HEK293 (cell line): ENCODE measurements at regions not wholly inside any gene's neighbourhood (a gene's known extent, or its start where the extent isn't known, plus 50 kb on each side); places are given as distances from the start of the nearest gene placed in this dataset.
A peak's percentile ranks its signal among the peaks of the same experiment; 100 is the strongest.
"Not testable (repeated sequence)": the region's sequence is repeated elsewhere in the genome, so short reads cannot be mapped to it uniquely, and the experiment has no call there.

Source experiments
- CTCF ChIA-PET: fragments of 350-600 bp; formaldehyde crosslinking; extraction: SDS; loops from one replicate; lab custom pipeline; 2021; ENCODE audit warnings: antibody characterized with exemption; lab: Yijun Ruan, JAX
- POLR2A ChIA-PET: fragments of 300-600 bp; formaldehyde crosslinking; extraction: SDS; loops from one replicate; lab custom pipeline; 2020; ENCODE audit warnings: antibody characterized with exemption, inconsistent platforms; lab: Yijun Ruan, JAX
- H3K27ac ChIP-seq: fragments of 200-500 bp; sonication (Bioruptor generic); 2 replicates; pipeline ENCODE4 v1.5.1; 2014; ENCODE audit warnings: low read depth, low read length, control low read depth, inconsistent platforms; ENCODE audit errors: extremely low read depth
- H3K36me3 ChIP-seq, 2 experiments: fragments of 200-500 bp in 1 of 2; sonication (Bioruptor generic) in 1 of 2; 1 replicate in 1 of 2; 2 replicates in 1 of 2; pipeline ENCODE4 v1.5.1; 2014 to 2017; ENCODE audit warnings: inconsistent platforms in 2 of 2, low read length in 2 of 2; ENCODE audit not compliant: control insufficient read depth in 2 of 2, insufficient read depth in 1 of 2
- H3K4me1 ChIP-seq: fragments of 200-500 bp; sonication (Bioruptor generic); 2 replicates; pipeline ENCODE4 v1.5.1; 2014; ENCODE audit warnings: mild to moderate bottlenecking, low read length, inconsistent platforms; ENCODE audit not compliant: control insufficient read depth, insufficient read depth
- H3K4me3 ChIP-seq: 2 replicates; pipeline ENCODE4 v1.5.1; 2011; ENCODE audit warnings: low read depth, mild to moderate bottlenecking, control low read depth, low read length, moderate library complexity
- H3K9me3 ChIP-seq: fragments of 200-500 bp; sonication (Bioruptor generic); 2 replicates; pipeline ENCODE4 v1.5.1; 2014; ENCODE audit warnings: low read depth, low read length, inconsistent platforms; ENCODE audit not compliant: control insufficient read depth, insufficient read depth
- MEIS1 ChIP-seq: sonication (generic); formaldehyde crosslinking; IDR thresholded peaks from 2 replicates; pipeline ENCODE4 v1.8.1; 2022; ENCODE audit warnings: missing genetic modification reagents, mild to moderate bottlenecking, borderline replicate concordance
- PBX3 ChIP-seq: sonication (generic); formaldehyde crosslinking; IDR thresholded peaks from 2 replicates; pipeline ENCODE4 v1.8.1; 2022; ENCODE audit warnings: mild to moderate bottlenecking, moderate library complexity, missing genetic modification reagents
- SP2 ChIP-seq: fragments of 450-650 bp; formaldehyde crosslinking; IDR thresholded peaks from 2 replicates; pipeline ENCODE4 v1.5.1; 2016; ENCODE audit warnings: missing biosample characterization, missing genetic modification characterization
- ZBTB17 ChIP-seq: fragments of 450-650 bp; formaldehyde crosslinking; IDR thresholded peaks from 2 replicates; pipeline ENCODE4 v1.5.1; 2016; ENCODE audit warnings: missing biosample characterization, missing genetic modification characterization
- ZBTB48 ChIP-seq: fragments of 450-650 bp; formaldehyde crosslinking; IDR thresholded peaks from 2 replicates; pipeline ENCODE4 v1.5.1; 2016; ENCODE audit warnings: missing biosample characterization, missing genetic modification characterization
- ZFHX2 ChIP-seq: fragments of 450-650 bp; formaldehyde crosslinking; conservative IDR thresholded peaks from 2 replicates; pipeline ENCODE4 v1.5.1; 2016; ENCODE audit warnings: missing biosample characterization, missing genetic modification characterization
- ZNF121 ChIP-seq: fragments of 450-650 bp; formaldehyde crosslinking; IDR thresholded peaks from 2 replicates; pipeline ENCODE4 v1.5.1; 2016; ENCODE audit warnings: missing biosample characterization, missing genetic modification characterization
- ZNF211 ChIP-seq: fragments of 450-650 bp; formaldehyde crosslinking; IDR thresholded peaks from 2 replicates; pipeline ENCODE4 v1.5.1; 2016; ENCODE audit warnings: low read depth, missing biosample characterization, missing genetic modification characterization
- ZNF239 ChIP-seq: fragments of 450-650 bp; formaldehyde crosslinking; IDR thresholded peaks from 2 replicates; pipeline ENCODE4 v1.5.1; 2016; ENCODE audit warnings: missing biosample characterization, missing genetic modification characterization
- ZNF341 ChIP-seq: fragments of 450-650 bp; formaldehyde crosslinking; IDR thresholded peaks from 2 replicates; pipeline ENCODE4; 2016; ENCODE audit warnings: low read depth, missing biosample characterization, missing genetic modification characterization
- ZNF529 ChIP-seq: fragments of 450-650 bp; formaldehyde crosslinking; IDR thresholded peaks from 2 replicates; pipeline ENCODE4 v1.5.1; 2017; ENCODE audit warnings: missing genetic modification characterization, missing biosample characterization; ENCODE audit not compliant: insufficient replicate concordance
- ZNF555 ChIP-seq: fragments of 450-650 bp; formaldehyde crosslinking; conservative IDR thresholded peaks from 2 replicates; pipeline ENCODE4 v1.5.1; 2017; ENCODE audit warnings: missing biosample characterization, mild to moderate bottlenecking, missing genetic modification characterization, inconsistent platforms
- ZNF664 ChIP-seq: fragments of 450-650 bp; formaldehyde crosslinking; IDR thresholded peaks from 2 replicates; pipeline ENCODE4 v1.5.1; 2016; ENCODE audit warnings: missing biosample characterization, missing genetic modification characterization
- ZNF792 ChIP-seq: fragments of 450-650 bp; formaldehyde crosslinking; IDR thresholded peaks from 2 replicates; pipeline ENCODE4 v1.5.1; 2016; ENCODE audit warnings: missing biosample characterization, missing genetic modification characterization
- TF ChIP-seq, protein P1 (sequence below): fragments of 450-650 bp; formaldehyde crosslinking; IDR thresholded peaks from 2 replicates; pipeline ENCODE4 v1.5.1; 2016; ENCODE audit warnings: missing biosample characterization, missing genetic modification characterization
- TF ChIP-seq, protein P2 (sequence below): fragments of 450-650 bp; formaldehyde crosslinking; IDR thresholded peaks from 2 replicates; pipeline ENCODE4 v1.5.1; 2016; ENCODE audit warnings: missing biosample characterization, missing genetic modification characterization
- TF ChIP-seq, protein P3 (sequence below): fragments of 450-650 bp; formaldehyde crosslinking; IDR thresholded peaks from 2 replicates; pipeline ENCODE4 v1.5.1; 2017; ENCODE audit warnings: missing biosample characterization, missing genetic modification characterization

DNA sequence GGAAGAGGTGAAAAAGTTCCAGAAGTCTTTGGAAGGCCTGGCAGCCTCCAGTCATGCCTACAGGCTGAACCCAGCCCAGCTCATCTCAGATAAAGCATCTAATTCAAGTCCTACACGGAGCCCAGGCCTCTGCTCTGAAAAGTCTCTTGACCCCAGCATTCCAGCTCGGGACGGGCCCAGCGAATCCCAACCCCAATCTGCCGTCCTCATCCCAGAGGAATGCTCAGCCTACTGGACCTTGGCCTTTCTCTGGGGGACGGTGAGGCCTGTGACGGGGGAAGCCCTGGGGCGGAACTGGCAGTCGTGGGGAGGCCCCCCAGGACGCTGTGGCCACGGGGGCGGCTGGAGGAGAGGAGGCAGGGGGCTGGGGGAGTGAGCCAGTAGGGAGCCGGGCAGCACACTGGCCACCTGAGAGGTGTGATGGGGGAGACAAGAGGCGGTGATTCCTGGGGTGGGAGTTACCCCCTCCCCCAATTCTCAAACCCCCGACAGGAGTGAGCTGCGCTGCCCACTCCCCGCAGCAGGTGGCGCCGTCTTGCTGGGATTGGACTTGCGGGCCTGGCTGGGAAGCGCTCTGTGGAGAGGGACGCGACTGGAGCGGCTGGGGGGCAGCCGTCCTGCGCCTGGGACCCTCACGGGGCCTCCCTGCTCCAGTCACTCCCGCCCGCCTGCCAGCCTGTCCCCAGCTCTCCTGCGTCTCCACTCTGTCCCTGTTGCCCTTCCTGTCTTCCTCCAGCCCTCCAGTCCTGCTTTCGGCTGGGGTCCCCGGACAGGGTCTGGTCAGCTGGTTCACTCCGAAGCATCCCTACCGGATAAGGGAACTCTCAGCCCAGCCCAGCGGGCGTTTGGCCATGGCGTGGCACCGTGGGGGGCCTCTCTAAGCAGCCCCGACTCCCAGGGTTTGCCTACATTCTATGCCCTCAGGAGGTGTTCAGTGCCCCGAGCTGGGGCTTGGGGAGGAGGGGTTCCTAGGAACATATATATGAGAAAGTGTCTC, 182.6 kb upstream of the HAAO start (continued):
- TF ChIP-seq, protein P1, sequence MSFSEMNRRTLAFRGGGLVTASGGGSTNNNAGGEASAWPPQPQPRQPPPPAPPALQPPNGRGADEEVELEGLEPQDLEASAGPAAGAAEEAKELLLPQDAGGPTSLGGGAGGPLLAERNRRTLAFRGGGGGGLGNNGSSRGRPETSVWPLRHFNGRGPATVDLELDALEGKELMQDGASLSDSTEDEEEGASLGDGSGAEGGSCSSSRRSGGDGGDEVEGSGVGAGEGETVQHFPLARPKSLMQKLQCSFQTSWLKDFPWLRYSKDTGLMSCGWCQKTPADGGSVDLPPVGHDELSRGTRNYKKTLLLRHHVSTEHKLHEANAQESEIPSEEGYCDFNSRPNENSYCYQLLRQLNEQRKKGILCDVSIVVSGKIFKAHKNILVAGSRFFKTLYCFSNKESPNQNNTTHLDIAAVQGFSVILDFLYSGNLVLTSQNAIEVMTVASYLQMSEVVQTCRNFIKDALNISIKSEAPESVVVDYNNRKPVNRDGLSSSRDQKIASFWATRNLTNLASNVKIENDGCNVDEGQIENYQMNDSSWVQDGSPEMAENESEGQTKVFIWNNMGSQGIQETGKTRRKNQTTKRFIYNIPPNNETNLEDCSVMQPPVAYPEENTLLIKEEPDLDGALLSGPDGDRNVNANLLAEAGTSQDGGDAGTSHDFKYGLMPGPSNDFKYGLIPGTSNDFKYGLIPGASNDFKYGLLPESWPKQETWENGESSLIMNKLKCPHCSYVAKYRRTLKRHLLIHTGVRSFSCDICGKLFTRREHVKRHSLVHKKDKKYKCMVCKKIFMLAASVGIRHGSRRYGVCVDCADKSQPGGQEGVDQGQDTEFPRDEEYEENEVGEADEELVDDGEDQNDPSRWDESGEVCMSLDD (tag by site-specific recombination): peak; percentile 41; the same call in 1 of the 2 replicates
- TF ChIP-seq ZNF664 (tag by site-specific recombination) (no peak), ZBTB17 (tag by site-specific recombination) (peak; percentile 24; the same call in 1 of the 2 replicates), ZNF792 (tag by site-specific recombination) (no peak), ZNF555 (tag by site-specific recombination) (no peak), MEIS1 (CRISPR knock-in tag) (no peak), ZBTB48 (tag by site-specific recombination) (peak; percentile 49; the same call in 1 of the 2 replicates), ZNF121 (tag by site-specific recombination) (no peak)

GRCh38 chr2:42974169-42974720, 181.9 kb upstream of the HAAO start:
- no peak for TF ChIP-seq ZNF529
- no peak for TF ChIP-seq ZNF239
- TF ChIP-seq ZNF211 (tag by site-specific recombination): no peak
- TF ChIP-seq, protein P2, sequence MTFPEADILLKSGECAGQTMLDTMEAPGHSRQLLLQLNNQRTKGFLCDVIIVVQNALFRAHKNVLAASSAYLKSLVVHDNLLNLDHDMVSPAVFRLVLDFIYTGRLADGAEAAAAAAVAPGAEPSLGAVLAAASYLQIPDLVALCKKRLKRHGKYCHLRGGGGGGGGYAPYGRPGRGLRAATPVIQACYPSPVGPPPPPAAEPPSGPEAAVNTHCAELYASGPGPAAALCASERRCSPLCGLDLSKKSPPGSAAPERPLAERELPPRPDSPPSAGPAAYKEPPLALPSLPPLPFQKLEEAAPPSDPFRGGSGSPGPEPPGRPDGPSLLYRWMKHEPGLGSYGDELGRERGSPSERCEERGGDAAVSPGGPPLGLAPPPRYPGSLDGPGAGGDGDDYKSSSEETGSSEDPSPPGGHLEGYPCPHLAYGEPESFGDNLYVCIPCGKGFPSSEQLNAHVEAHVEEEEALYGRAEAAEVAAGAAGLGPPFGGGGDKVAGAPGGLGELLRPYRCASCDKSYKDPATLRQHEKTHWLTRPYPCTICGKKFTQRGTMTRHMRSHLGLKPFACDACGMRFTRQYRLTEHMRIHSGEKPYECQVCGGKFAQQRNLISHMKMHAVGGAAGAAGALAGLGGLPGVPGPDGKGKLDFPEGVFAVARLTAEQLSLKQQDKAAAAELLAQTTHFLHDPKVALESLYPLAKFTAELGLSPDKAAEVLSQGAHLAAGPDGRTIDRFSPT: no peak
- no peak for TF ChIP-seq ZNF341 (tag by site-specific recombination)
- Histone ChIP-seq H3K36me3 (no peaks in the 10 kb centered on the region), H3K27ac (no peak overlapping the region), H3K4me3 (no peak overlapping the region), H3K4me1 (no peaks in the 10 kb centered on the region), H3K9me3 (no peaks in the 10 kb centered on the region)
- ChIA-PET POLR2A (interaction anchor here (0.5 to 1.6 kb wide), 2 partner anchors 8 to 253 kb away, joined by 8 to 9 read pairs; partner anchors contain the start of gene ZFP36L2), CTCF (interaction anchor here (0.6 to 9.8 kb wide), 18 partner anchors 9 to 739 kb away, joined by 3 to 106 read pairs (median 4); partner anchors contain the start of gene ZFP36L2)

GRCh38 chr2:42973726-42974125, 181.3 kb upstream of the HAAO start:
- Histone ChIP-seq H3K27ac (no peak overlapping the region), H3K4me3 (no peak overlapping the region), H3K36me3 (no peaks in the 10 kb centered on the region)
- TF ChIP-seq ZFHX2 (tag by site-specific recombination) (peak; percentile 23; the same call in 1 of the 2 replicates), PBX3 (CRISPR knock-in tag) (no peak), SP2 (tag by site-specific recombination) (no peak)
- TF ChIP-seq, protein P3, sequence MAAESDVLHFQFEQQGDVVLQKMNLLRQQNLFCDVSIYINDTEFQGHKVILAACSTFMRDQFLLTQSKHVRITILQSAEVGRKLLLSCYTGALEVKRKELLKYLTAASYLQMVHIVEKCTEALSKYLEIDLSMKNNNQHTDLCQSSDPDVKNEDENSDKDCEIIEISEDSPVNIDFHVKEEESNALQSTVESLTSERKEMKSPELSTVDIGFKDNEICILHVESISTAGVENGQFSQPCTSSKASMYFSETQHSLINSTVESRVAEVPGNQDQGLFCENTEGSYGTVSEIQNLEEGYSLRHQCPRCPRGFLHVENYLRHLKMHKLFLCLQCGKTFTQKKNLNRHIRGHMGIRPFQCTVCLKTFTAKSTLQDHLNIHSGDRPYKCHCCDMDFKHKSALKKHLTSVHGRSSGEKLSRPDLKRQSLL: no peak
- TF ChIP-seq, all 188 proteins: peak for 1
- H3K4me1 ChIP-seq: no peaks in the 10 kb centered on the region
- no peaks in the 10 kb centered on the region for H3K9me3 ChIP-seq
- CTCF ChIA-PET: interaction anchor here (0.5 to 9.8 kb wide), 10 partner anchors 26 to 518 kb away, joined by 3 to 106 read pairs (median 5); partner anchors contain the start of gene ZFP36L2
- POLR2A ChIA-PET: interaction anchor here (0.5 to 1.6 kb wide), 2 partner anchors 253 to 525 kb away, joined by 5 to 9 read pairs; partner anchors contain the start of gene ZFP36L2

- POLR2A ChIA-PET: interaction anchor here (1.6 kb wide), 1 partner anchor 254 kb away, joined by 9 read pairs; the partner anchor contains the start of gene ZFP36L2
- not testable (repeated sequence) for H3K4me1 ChIP-seq
These were observed 180.6 kb upstream of the HAAO start for GRCh38 chr2:42972933-42973516.

More at GRCh38 chr2:42972933-42973516, 180.6 kb upstream of the HAAO start:
- not testable (repeated sequence) for H3K4me3 ChIP-seq, H3K27ac ChIP-seq, H3K9me3 ChIP-seq, H3K36me3 ChIP-seq
- CTCF ChIA-PET: interaction anchor here (0.6 to 9.8 kb wide), 7 partner anchors 26 to 511 kb away, joined by 3 to 106 read pairs (median 5); partner anchors contain the start of gene ZFP36L2
